ENCODE measurements at regions not wholly inside any gene's neighbourhood (a gene's known extent, or its start where the extent isn't known, plus 50 kb on each side); places are given as distances from the start of the nearest gene placed in this dataset.

- TF ChIP-seq POLR2AphosphoS5 (IDR thresholded peaks at IDR 0.05; ENCODE audit: borderline replicate concordance, low read depth, low read length) = no peak
- TF ChIP-seq EZH2 (IDR thresholded peaks at IDR 0.05) = no peak
- TF ChIP-seq FOXP2 (optimal IDR thresholded peaks at IDR 0.05; ENCODE audit: control extremely low read depth, extremely low read length, insufficient read depth) = no peak
These were observed 363.8 kb upstream of the NAALADL2 start for GRCh38 chr3:174495311-174495710.

Data from SK-N-MC (cell line).